ENCODE measurements at regions not wholly inside any gene's neighbourhood (a gene's known extent, or its start where the extent isn't known, plus 50 kb on each side); places are given as distances from the start of the nearest gene placed in this dataset.

- Histone ChIP-seq H2BK20ac (ENCODE audit: low read depth, low read length) (no peak overlapping the region), H3K9ac (ENCODE audit: low read depth, low read length) (no peak overlapping the region), H2BK120ac (ENCODE audit: low read depth, low read length) (no peak overlapping the region), H3K23ac (ENCODE audit: low read depth, low read length) (no peak overlapping the region), H4K5ac (ENCODE audit: low read depth, low read length) (no peak overlapping the region), H3K9me3 (ENCODE audit: control insufficient read depth, insufficient read depth, low read length) (no peaks in the 10 kb centered on the region), H2BK5ac (ENCODE audit: low read depth, low read length, poor library complexity, severe bottlenecking) (no peak overlapping the region), H3K4me2 (ENCODE audit: low read depth, low read length) (no peak overlapping the region), H3K79me1 (ENCODE audit: low read depth in 1 of 2, low read length in 2 of 2) (no peaks in the 10 kb centered on the region), H3K27me3 (ENCODE audit: control insufficient read depth, insufficient read depth, low read length) (no peaks in the 10 kb centered on the region; the same call in 1 of the 2 replicates), H3K56ac (ENCODE audit: extremely low read depth, insufficient read depth, low read length) (no peak overlapping the region), H4K20me1 (ENCODE audit: insufficient read depth, low read length) (no peaks in the 10 kb centered on the region), H2AK9ac (replicated peaks; ENCODE audit: low read depth, low read length, poor library complexity) (no peak overlapping the region), H2AFZ (replicated peaks; ENCODE audit: low read length, poor library complexity) (no peak overlapping the region), H3K4me3 (ENCODE audit: insufficient read depth, low read depth, low read length) (no peak overlapping the region), H3K36me3 (ENCODE audit: control insufficient read depth, insufficient read depth, low read length) (no peaks in the 10 kb centered on the region), H3K27ac (ENCODE audit: insufficient read depth, low read length) (no peak overlapping the region), H4K91ac (ENCODE audit: insufficient read depth, low read depth, low read length) (no peak overlapping the region), H2BK15ac (ENCODE audit: low read depth, low read length) (no peak overlapping the region), H3K9me1 (ENCODE audit: insufficient read depth, low read length) (no peaks in the 10 kb centered on the region), H2AK5ac (ENCODE audit: low read depth, low read length) (no peak overlapping the region), H3K18ac (ENCODE audit: low read depth, low read length) (no peak overlapping the region), H3K14ac (replicated peaks; ENCODE audit: low read depth, low read length) (no peak overlapping the region), H3K4me1 (ENCODE audit: control insufficient read depth, insufficient read depth, low read length) (no peaks in the 10 kb centered on the region), H3K4ac (ENCODE audit: low read depth, low read length) (no peak overlapping the region), H4K8ac (ENCODE audit: low read depth in 2 of 2, low read length in 2 of 2) (no peak overlapping the region)
- intact Hi-C loops (cut with micrococcal nuclease), result no loop called here
- 72% methylated on average over 2 of the region's 2 CpGs; no CpG with 5 or more reads in 1 of the 2 experiments for WGBS, 2 experiments (ENCODE audit: extremely low coverage in 2 of 2, insufficient read length in 1 of 2)
- POLR2A ChIA-PET (ENCODE audit: unreplicated experiment), result no interaction called here
- in situ Hi-C loops (cut with MboI; ENCODE audit: low sequenced_read_pairs), result no loop called here
- no peak for TF ChIP-seq POLR2A (IDR thresholded peaks at IDR 0.05; ENCODE audit: low read depth, low read length)
- no peak for TF ChIP-seq FOS (IDR thresholded peaks at IDR 0.05; ENCODE audit: low read depth, low read length)
- no peak for TF ChIP-seq RAD21 (IDR thresholded peaks at IDR 0.05; ENCODE audit: low read length)
- no peak for TF ChIP-seq CHD1 (IDR thresholded peaks at IDR 0.05; ENCODE audit: low read depth, low read length)
- TF ChIP-seq ELK1 (IDR thresholded peaks at IDR 0.05; ENCODE audit: borderline replicate concordance, low read depth, low read length), result no peak
- TF ChIP-seq RCOR1 (IDR thresholded peaks at IDR 0.05; ENCODE audit: insufficient replicate concordance, low read length), result no peak
- TF ChIP-seq CEBPB (IDR thresholded peaks at IDR 0.05; ENCODE audit: low read depth, low read length), result no peak
- TF ChIP-seq SMC3 (IDR thresholded peaks at IDR 0.05; ENCODE audit: low read depth, low read length), result no peak
- TF ChIP-seq MAFK (IDR thresholded peaks at IDR 0.05; ENCODE audit: low read depth, low read length), result no peak
- no peak for TF ChIP-seq MXI1 (IDR thresholded peaks at IDR 0.05; ENCODE audit: borderline replicate concordance, low read depth, low read length)
- DNase-seq (no peak), ATAC-seq (ENCODE audit: low read depth) (no peak)
- BruUV-seq (replicated peaks), result no TSS peak
- dilution Hi-C loops (cut with HindIII; ENCODE audit: low sequenced_read_pairs, unreplicated experiment), result no loop called here
- CTCF ChIA-PET, result no interaction called here
These were observed 199.0 kb upstream of the PRPS1L1 start for GRCh38 chr7:18226598-18226997.

Measured in IMR-90 (cell line).